ENCODE measurements at regions not wholly inside any gene's neighbourhood (a gene's known extent, or its start where the extent isn't known, plus 50 kb on each side); places are given as distances from the start of the nearest gene placed in this dataset.
"Not testable (repeated sequence)": the region's sequence is repeated elsewhere in the genome, so short reads cannot be mapped to it uniquely, and the experiment has no call there.

GRCh38 chr12:88677464-88677863, 97.2 kb upstream of the KITLG start:
- intact Hi-C loops (cut with DNase I), result no loop called here
- DNase-seq, result no peak
- Histone ChIP-seq H3K4me1 (no peaks in the 10 kb centered on the region), H3K36me3 (replicated peaks in 1 of 2; ENCODE audit: insufficient read depth in 1 of 2, low read depth in 2 of 2) (no peaks in the 10 kb centered on the region), H3K9me3 (no peaks in the 10 kb centered on the region), H3K27ac (no peak overlapping the region), H3K4me3 (no peak overlapping the region), H3K27me3 (no peaks in the 10 kb centered on the region)
- no peak for ATAC-seq
- TF ChIP-seq POLR2A (IDR thresholded peaks at IDR 0.05) (no peak), CTCF (IDR thresholded peaks at IDR 0.05) (no peak)

GRCh38 chr12:88667615-88668014, 87.3 kb upstream of the KITLG start:
- ATAC-seq; H3K36me3 ChIP-seq (replicated peaks in 1 of 2; ENCODE audit: insufficient read depth in 1 of 2, low read depth in 2 of 2); H3K27me3 ChIP-seq; H3K27ac ChIP-seq; intact Hi-C loops (cut with DNase I); DNase-seq; H3K4me3 ChIP-seq; H3K4me1 ChIP-seq; H3K9me3 ChIP-seq: not testable (repeated sequence)
- 68 to 70% methylated on average over 4 to 5 of the region's 5 CpGs for WGBS, 2 donors

GRCh38 chr12:88665071-88665470, 84.8 kb upstream of the KITLG start:
- Histone ChIP-seq H3K27me3 (no peaks in the 10 kb centered on the region), H3K36me3 (replicated peaks in 1 of 2; ENCODE audit: insufficient read depth in 1 of 2, low read depth in 2 of 2) (no peaks in the 10 kb centered on the region), H3K4me3 (no peak overlapping the region), H3K4me1 (no peaks in the 10 kb centered on the region), H3K9me3 (no peaks in the 10 kb centered on the region), H3K27ac (no peak overlapping the region)
- intact Hi-C loops (cut with DNase I), result no loop called here
- TF ChIP-seq POLR2A (IDR thresholded peaks at IDR 0.05) (no peak), CTCF (IDR thresholded peaks at IDR 0.05) (no peak)
- ATAC-seq (no peak), DNase-seq (no peak)

GRCh38 chr12:88662961-88663360, 82.7 kb upstream of the KITLG start:
- H3K4me1 ChIP-seq, result no peaks in the 10 kb centered on the region
- no peak for TF ChIP-seq POLR2A (IDR thresholded peaks at IDR 0.05)
- no peak for TF ChIP-seq CTCF (IDR thresholded peaks at IDR 0.05)
- H3K27ac ChIP-seq, result no peak overlapping the region
- DNase-seq (no peak), ATAC-seq (no peak)
- H3K36me3 ChIP-seq (replicated peaks in 1 of 2; ENCODE audit: insufficient read depth in 1 of 2, low read depth in 2 of 2), result no peaks in the 10 kb centered on the region
- intact Hi-C loops (cut with DNase I), result no loop called here
- no peak overlapping the region for H3K4me3 ChIP-seq
- 86 to 94% methylated on average over 1 of the region's 1 CpG for WGBS, 2 donors
- no peaks in the 10 kb centered on the region for H3K9me3 ChIP-seq
- H3K27me3 ChIP-seq, result no peaks in the 10 kb centered on the region

GRCh38 chr12:88662093-88662492, 81.8 kb upstream of the KITLG start:
- no peaks in the 10 kb centered on the region for H3K4me1 ChIP-seq
- TF ChIP-seq CTCF (IDR thresholded peaks at IDR 0.05) (no peak), POLR2A (IDR thresholded peaks at IDR 0.05) (no peak)
- H3K27me3 ChIP-seq, result no peaks in the 10 kb centered on the region
- no peak overlapping the region for H3K4me3 ChIP-seq
- H3K27ac ChIP-seq, result no peak overlapping the region
- 100% methylated on average over 1 of the region's 1 CpG for WGBS, 2 donors
- ATAC-seq (no peak), DNase-seq (no peak)
- H3K36me3 ChIP-seq (replicated peaks in 1 of 2; ENCODE audit: insufficient read depth in 1 of 2, low read depth in 2 of 2), result no peaks in the 10 kb centered on the region
- intact Hi-C loops (cut with DNase I), result no loop called here
- H3K9me3 ChIP-seq, result no peaks in the 10 kb centered on the region
